Nephron (organoid): ENCODE measurements at regions not wholly inside any gene's neighbourhood (a gene's known extent, or its start where the extent isn't known, plus 50 kb on each side); places are given as distances from the start of the nearest gene placed in this dataset.

Experiments used
- H3K27ac Mint-ChIP-seq, 3 experiments: 2 replicates each; pipeline ENCODE4 v1.8.0; 2020; ENCODE audit warnings: mixed read lengths in 3 of 3, mild to moderate bottlenecking in 2 of 3, moderate library complexity in 1 of 3
- H3K27me3 Mint-ChIP-seq: 2 replicates; pipeline ENCODE4 v1.8.0; 2021; ENCODE audit warnings: low read depth, mild to moderate bottlenecking, moderate library complexity, mixed read lengths
- H3K36me3 Mint-ChIP-seq: 2 replicates; pipeline ENCODE4 v1.8.0; 2020; ENCODE audit warnings: low read depth, mixed read lengths
- H3K4me1 Mint-ChIP-seq: 2 replicates; pipeline ENCODE4 v1.8.0; 2020; ENCODE audit warnings: mixed read lengths
- H3K4me3 Mint-ChIP-seq, 3 experiments: 2 replicates each; pipeline ENCODE4 v1.8.0; 2020; ENCODE audit warnings: mild to moderate bottlenecking in 3 of 3, mixed read lengths in 3 of 3, moderate library complexity in 2 of 3
- H3K9me3 Mint-ChIP-seq: 2 replicates; pipeline ENCODE4 v1.8.0; 2020; ENCODE audit warnings: mixed read lengths
- TF ChIP-seq, protein P1 (sequence below), 3 experiments: fragments of 200-600 bp; sonication (generic); IDR thresholded peaks; one replicate each; pipeline ENCODE4 v1.5.0; 2021; ENCODE audit warnings: antibody characterized with exemption in 3 of 3; ENCODE audit not compliant: unreplicated experiment in 3 of 3

GRCh38 chr9:95756986-95757385, 118.5 kb upstream of the ERCC6L2 start:
- TF ChIP-seq, protein P1, sequence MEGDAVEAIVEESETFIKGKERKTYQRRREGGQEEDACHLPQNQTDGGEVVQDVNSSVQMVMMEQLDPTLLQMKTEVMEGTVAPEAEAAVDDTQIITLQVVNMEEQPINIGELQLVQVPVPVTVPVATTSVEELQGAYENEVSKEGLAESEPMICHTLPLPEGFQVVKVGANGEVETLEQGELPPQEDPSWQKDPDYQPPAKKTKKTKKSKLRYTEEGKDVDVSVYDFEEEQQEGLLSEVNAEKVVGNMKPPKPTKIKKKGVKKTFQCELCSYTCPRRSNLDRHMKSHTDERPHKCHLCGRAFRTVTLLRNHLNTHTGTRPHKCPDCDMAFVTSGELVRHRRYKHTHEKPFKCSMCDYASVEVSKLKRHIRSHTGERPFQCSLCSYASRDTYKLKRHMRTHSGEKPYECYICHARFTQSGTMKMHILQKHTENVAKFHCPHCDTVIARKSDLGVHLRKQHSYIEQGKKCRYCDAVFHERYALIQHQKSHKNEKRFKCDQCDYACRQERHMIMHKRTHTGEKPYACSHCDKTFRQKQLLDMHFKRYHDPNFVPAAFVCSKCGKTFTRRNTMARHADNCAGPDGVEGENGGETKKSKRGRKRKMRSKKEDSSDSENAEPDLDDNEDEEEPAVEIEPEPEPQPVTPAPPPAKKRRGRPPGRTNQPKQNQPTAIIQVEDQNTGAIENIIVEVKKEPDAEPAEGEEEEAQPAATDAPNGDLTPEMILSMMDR (IDR thresholded peaks at IDR 0.05; ENCODE audit: unreplicated experiment in 3 of 3) = no peak
- Mint-ChIP-seq H3K36me3 (no peaks in the 10 kb centered on the region), H3K27me3 (no peaks in the 10 kb centered on the region), H3K4me3 (no peak overlapping the region), H3K4me1 (peaks cover 55% of the 10 kb centered on the region), H3K9me3 (no peaks in the 10 kb centered on the region), H3K27ac (peak overlapping the region; percentile 52 to 97 (median 89))

DNA sequence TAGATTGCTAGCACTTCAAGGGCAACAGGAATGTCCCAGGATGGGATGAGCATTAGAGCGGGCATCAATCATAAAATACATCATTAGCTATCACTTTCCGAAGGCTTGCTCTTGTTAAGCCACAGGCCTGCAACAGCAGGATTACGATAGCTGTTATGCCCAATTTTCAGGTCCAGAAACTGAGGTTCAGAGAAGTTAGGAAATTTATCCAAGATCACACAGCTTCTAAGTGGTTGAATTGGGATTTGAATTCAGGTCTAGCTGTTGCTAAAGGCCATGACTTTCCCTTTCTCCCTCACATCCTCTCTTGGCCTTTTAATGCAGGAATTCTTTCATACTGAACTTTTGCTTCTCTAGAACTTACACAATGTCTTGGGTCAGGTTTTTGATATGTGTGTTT, 119.4 kb upstream of the ERCC6L2 start:
- peak overlapping the region in 2 of 3 experiments; percentile 89 to 97 for H3K27ac Mint-ChIP-seq
- no peaks in the 10 kb centered on the region for H3K36me3 Mint-ChIP-seq
- H3K9me3 Mint-ChIP-seq = no peaks in the 10 kb centered on the region
- TF ChIP-seq, protein P1 (IDR thresholded peaks at IDR 0.05; ENCODE audit: unreplicated experiment in 3 of 3) = no peak
- no peak overlapping the region for H3K4me3 Mint-ChIP-seq
- no peaks in the 10 kb centered on the region for H3K27me3 Mint-ChIP-seq
- peaks cover 55% of the 10 kb centered on the region for H3K4me1 Mint-ChIP-seq

- peaks cover 51% of the 10 kb centered on the region for H3K4me1 Mint-ChIP-seq
- H3K27ac Mint-ChIP-seq = peak overlapping the region in 2 of 3 experiments; percentile 36 to 97
- TF ChIP-seq, protein P1 (IDR thresholded peaks at IDR 0.05; ENCODE audit: unreplicated experiment in 3 of 3) = no peak
- no peak overlapping the region for H3K4me3 Mint-ChIP-seq
- no peaks in the 10 kb centered on the region for H3K27me3 Mint-ChIP-seq
- H3K9me3 Mint-ChIP-seq = no peaks in the 10 kb centered on the region
- no peaks in the 10 kb centered on the region for H3K36me3 Mint-ChIP-seq
Measured at GRCh38 chr9:95755421-95755730, 120.1 kb upstream of the ERCC6L2 start.

DNA sequence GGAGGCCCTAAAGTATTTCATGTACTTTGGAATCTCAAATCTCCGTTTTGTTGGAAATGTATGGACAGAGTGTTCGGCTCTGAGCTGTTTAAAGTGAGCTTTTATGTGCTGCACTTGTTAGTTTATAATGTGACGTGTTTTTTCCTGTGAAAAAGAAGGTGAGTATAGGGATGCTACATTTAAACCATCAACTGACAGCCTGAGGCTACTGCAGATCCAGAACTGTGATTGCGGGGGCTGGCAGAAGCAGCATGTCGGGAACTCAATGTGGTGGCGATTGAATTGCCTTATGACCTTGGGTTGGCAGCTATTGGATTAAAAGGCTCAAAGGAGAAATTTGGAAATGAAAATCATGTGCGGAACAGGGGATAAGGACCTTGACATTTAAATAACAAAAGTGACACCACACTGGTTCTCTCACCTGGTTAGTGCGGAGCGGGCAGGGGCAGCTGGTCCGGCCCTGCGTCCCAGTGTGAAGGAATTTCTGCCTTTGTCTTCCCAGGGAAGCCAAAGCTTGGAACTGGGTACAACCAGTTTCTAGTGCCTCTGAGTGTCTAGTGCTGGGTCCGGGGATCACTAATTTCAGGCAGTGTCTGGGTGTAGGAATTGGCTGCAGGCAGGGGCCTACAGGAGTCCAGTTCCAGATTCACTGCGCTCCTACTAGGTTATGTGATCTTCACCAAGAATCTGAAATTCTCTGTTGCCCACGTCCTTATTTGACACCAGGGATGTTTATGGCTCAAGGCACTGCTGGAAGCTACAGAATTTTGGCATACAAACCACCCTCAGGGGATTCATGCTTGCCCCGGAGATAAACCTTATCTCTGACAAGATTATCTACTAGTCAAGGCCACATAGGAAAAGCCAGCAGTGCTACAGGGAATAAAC, 120.7 kb upstream of the ERCC6L2 start:
- TF ChIP-seq, protein P1 (IDR thresholded peaks at IDR 0.05; ENCODE audit: unreplicated experiment in 3 of 3) = no peak
- Mint-ChIP-seq H3K4me3 (peak overlapping the region in 1 of 3 experiments; percentile 2), H3K36me3 (no peaks in the 10 kb centered on the region), H3K9me3 (no peaks in the 10 kb centered on the region), H3K4me1 (peaks cover 51% of the 10 kb centered on the region), H3K27me3 (no peaks in the 10 kb centered on the region), H3K27ac (peak overlapping the region; percentile 65 to 97 (median 95))

DNA sequence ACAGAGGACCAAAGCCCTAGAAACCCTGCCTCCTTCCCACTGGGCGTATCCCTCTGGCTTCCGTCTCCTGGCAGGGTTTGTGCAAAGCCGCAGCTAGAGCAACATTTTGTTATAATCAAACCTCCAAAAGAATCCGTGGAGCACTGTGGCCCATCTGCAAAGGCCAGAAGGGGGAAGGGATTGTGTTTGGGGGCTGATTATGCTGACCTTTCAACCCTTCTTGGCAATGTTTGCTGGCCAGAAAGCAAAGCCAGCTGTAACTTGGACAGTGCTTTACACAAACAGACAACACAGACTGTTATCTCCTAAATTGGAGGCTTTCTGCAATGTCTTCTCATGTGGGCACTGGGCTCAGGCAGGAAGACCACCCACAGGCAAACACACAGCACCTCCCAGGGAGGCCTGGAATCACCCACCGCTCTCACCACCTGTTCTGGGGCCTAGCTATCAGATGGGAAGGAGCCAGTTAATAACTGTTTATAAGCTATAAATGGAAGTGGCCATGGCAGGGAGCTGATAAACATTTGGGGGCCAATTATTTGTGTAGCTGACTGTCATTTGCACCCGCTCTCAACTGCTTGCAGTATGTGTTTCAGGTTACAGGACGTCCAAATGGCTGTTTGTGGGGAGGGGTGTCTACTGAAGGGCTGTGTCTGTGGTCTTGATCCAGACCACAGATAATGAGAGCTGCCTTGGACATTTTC, 121.6 kb upstream of the ERCC6L2 start:
- peak overlapping the region; percentile 65 to 97 (median 95) for H3K27ac Mint-ChIP-seq
- peak overlapping the region in 1 of 3 experiments; percentile 31 for H3K4me3 Mint-ChIP-seq
- TF ChIP-seq, protein P1 (IDR thresholded peaks at IDR 0.05; ENCODE audit: unreplicated experiment in 3 of 3) = no peak
- H3K27me3 Mint-ChIP-seq = peaks cover 5% of the 10 kb centered on the region
- peaks cover 56% of the 10 kb centered on the region for H3K4me1 Mint-ChIP-seq
- no peaks in the 10 kb centered on the region for H3K36me3 Mint-ChIP-seq
- no peaks in the 10 kb centered on the region for H3K9me3 Mint-ChIP-seq
